HEK293 (cell line): ENCODE measurements at regions not wholly inside any gene's neighbourhood (a gene's known extent, or its start where the extent isn't known, plus 50 kb on each side); places are given as distances from the start of the nearest gene placed in this dataset.

ENCODE experiments used
- HOXA7 ChIP-seq: sonication (generic); formaldehyde crosslinking; IDR thresholded peaks from 2 replicates; pipeline ENCODE4 v1.8.1; 2022; ENCODE audit warnings: missing genetic modification reagents, borderline replicate concordance
- HOXC10 ChIP-seq: sonication (generic); formaldehyde crosslinking; IDR thresholded peaks from 2 replicates; pipeline ENCODE4 v1.8.1; 2023; ENCODE audit warnings: mild to moderate bottlenecking, missing genetic modification reagents
- PRDM6 ChIP-seq: fragments of 450-650 bp; formaldehyde crosslinking; IDR thresholded peaks from 2 replicates; pipeline ENCODE4 v1.5.1; 2017; ENCODE audit warnings: missing biosample characterization, missing genetic modification characterization
- ZBTB11 ChIP-seq: fragments of 450-650 bp; formaldehyde crosslinking; conservative IDR thresholded peaks from 2 replicates; pipeline ENCODE4 v1.5.1; 2016; ENCODE audit warnings: low read depth, missing biosample characterization, missing genetic modification characterization
- ZNF274 ChIP-seq, 2 experiments: fragments of 200-500 bp in 1 of 2; fragments of 450-650 bp in 1 of 2; sonication (Bioruptor generic) in 1 of 2; formaldehyde crosslinking in 1 of 2; IDR thresholded peaks; 2 replicates each; pipeline versions ENCODE4 v1.5.1 to v1.6.1; 2014 to 2016; ENCODE audit warnings: borderline replicate concordance in 1 of 2, inconsistent platforms in 1 of 2, low read length in 1 of 2, missing biosample characterization in 1 of 2, missing genetic modification characterization in 1 of 2
- ZNF549 ChIP-seq: fragments of 450-650 bp; IDR thresholded peaks from 2 replicates; pipeline ENCODE4 v1.5.1; 2018; ENCODE audit warnings: missing biosample characterization, missing genetic modification characterization, mild to moderate bottlenecking, inconsistent platforms, moderate library complexity
- ZNF707 ChIP-seq: fragments of 450-650 bp; formaldehyde crosslinking; IDR thresholded peaks from 2 replicates; pipeline ENCODE4 v1.5.1; 2016; ENCODE audit warnings: missing biosample characterization, missing genetic modification characterization
- TF ChIP-seq, protein P1 (sequence below): fragments of 450-650 bp; formaldehyde crosslinking; IDR thresholded peaks from 2 replicates; pipeline ENCODE4 v1.5.1; 2016; ENCODE audit warnings: missing biosample characterization, missing genetic modification characterization, low read depth
- TF ChIP-seq, protein P2 (sequence below): fragments of 450-650 bp; formaldehyde crosslinking; IDR thresholded peaks from 2 replicates; pipeline ENCODE4 v1.5.1; 2016; ENCODE audit warnings: missing biosample characterization, missing genetic modification characterization
- TF ChIP-seq, protein P3 (sequence below): fragments of 450-650 bp; formaldehyde crosslinking; IDR thresholded peaks from 2 replicates; pipeline ENCODE4 v1.5.1; 2016; ENCODE audit warnings: missing biosample characterization, missing genetic modification characterization

DNA sequence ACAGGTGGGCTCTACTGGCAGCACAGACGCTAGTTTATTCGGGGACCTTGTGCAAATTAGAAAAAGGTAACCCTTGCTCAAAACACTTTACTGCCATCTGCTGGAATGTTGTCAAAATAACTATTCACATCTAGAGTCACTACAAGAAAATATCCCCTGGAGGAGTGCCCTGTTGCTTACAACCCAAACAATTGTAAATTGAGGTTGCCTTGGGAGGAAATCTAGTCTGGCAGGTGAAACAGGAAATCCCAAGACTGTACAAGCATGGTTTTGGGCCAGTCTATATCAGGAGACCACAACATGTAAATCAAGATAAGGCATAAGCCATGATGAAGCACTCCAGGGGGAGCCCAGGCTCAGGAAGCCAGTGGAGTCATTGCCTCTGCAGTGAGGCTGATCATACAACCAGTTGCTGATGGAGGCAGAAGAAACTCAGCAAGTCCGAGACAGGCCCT lies 136.8 kb upstream of the ACP3 start:
- TF ChIP-seq, protein P1, sequence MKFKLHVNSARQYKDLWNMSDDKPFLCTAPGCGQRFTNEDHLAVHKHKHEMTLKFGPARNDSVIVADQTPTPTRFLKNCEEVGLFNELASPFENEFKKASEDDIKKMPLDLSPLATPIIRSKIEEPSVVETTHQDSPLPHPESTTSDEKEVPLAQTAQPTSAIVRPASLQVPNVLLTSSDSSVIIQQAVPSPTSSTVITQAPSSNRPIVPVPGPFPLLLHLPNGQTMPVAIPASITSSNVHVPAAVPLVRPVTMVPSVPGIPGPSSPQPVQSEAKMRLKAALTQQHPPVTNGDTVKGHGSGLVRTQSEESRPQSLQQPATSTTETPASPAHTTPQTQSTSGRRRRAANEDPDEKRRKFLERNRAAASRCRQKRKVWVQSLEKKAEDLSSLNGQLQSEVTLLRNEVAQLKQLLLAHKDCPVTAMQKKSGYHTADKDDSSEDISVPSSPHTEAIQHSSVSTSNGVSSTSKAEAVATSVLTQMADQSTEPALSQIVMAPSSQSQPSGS, result no peak
- TF ChIP-seq, protein P2, sequence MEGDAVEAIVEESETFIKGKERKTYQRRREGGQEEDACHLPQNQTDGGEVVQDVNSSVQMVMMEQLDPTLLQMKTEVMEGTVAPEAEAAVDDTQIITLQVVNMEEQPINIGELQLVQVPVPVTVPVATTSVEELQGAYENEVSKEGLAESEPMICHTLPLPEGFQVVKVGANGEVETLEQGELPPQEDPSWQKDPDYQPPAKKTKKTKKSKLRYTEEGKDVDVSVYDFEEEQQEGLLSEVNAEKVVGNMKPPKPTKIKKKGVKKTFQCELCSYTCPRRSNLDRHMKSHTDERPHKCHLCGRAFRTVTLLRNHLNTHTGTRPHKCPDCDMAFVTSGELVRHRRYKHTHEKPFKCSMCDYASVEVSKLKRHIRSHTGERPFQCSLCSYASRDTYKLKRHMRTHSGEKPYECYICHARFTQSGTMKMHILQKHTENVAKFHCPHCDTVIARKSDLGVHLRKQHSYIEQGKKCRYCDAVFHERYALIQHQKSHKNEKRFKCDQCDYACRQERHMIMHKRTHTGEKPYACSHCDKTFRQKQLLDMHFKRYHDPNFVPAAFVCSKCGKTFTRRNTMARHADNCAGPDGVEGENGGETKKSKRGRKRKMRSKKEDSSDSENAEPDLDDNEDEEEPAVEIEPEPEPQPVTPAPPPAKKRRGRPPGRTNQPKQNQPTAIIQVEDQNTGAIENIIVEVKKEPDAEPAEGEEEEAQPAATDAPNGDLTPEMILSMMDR (tag by site-specific recombination), result peak; percentile 49
- TF ChIP-seq ZNF274 (IDR thresholded peaks at IDR 0.05; ENCODE audit: low read length) (no peak), ZNF274 (tag by site-specific recombination; IDR thresholded peaks at IDR 0.05; ENCODE audit: borderline replicate concordance) (no peak), HOXA7 (CRISPR knock-in tag) (no peak), PRDM6 (tag by site-specific recombination) (no peak), ZNF549 (tag by site-specific recombination) (no peak), ZBTB11 (tag by site-specific recombination) (no peak), HOXC10 (no peak), ZNF707 (no peak)
- TF ChIP-seq, protein P3, sequence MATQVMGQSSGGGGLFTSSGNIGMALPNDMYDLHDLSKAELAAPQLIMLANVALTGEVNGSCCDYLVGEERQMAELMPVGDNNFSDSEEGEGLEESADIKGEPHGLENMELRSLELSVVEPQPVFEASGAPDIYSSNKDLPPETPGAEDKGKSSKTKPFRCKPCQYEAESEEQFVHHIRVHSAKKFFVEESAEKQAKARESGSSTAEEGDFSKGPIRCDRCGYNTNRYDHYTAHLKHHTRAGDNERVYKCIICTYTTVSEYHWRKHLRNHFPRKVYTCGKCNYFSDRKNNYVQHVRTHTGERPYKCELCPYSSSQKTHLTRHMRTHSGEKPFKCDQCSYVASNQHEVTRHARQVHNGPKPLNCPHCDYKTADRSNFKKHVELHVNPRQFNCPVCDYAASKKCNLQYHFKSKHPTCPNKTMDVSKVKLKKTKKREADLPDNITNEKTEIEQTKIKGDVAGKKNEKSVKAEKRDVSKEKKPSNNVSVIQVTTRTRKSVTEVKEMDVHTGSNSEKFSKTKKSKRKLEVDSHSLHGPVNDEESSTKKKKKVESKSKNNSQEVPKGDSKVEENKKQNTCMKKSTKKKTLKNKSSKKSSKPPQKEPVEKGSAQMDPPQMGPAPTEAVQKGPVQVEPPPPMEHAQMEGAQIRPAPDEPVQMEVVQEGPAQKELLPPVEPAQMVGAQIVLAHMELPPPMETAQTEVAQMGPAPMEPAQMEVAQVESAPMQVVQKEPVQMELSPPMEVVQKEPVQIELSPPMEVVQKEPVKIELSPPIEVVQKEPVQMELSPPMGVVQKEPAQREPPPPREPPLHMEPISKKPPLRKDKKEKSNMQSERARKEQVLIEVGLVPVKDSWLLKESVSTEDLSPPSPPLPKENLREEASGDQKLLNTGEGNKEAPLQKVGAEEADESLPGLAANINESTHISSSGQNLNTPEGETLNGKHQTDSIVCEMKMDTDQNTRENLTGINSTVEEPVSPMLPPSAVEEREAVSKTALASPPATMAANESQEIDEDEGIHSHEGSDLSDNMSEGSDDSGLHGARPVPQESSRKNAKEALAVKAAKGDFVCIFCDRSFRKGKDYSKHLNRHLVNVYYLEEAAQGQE (tag by site-specific recombination), result no peak
